Endothelial cell of umbilical vein (primary cell): ENCODE measurements at regions not wholly inside any gene's neighbourhood (a gene's known extent, or its start where the extent isn't known, plus 50 kb on each side); places are given as distances from the start of the nearest gene placed in this dataset.

Source experiments
- BruUV-seq: library from RNA; stranded (reverse); fragments of 400-500 nt; replicated peaks from 2 replicates; lab custom pipeline; 2021; lab: Mats Ljungman, UMichigan
- CTCF ChIA-PET: fragments of 300-600, 350-600 bp; sonication (Branson Sonifier 250); formaldehyde crosslinking; loops from one replicate; lab custom pipeline; 2021; ENCODE audit warnings: antibody characterized with exemption, inconsistent platforms; lab: Charles Lee
- POLR2A ChIA-PET: fragments of 300-600, 350-600 bp; sonication (Branson Sonifier 250); formaldehyde crosslinking; loops from one replicate; lab custom pipeline; 2021; ENCODE audit warnings: antibody characterized with exemption, inconsistent platforms; lab: Charles Lee
- DNase-seq: peaks from one replicate; pipeline ENCODE4 v3.0.0-alpha.2; 2011; ENCODE audit warnings: low read depth, low spot score
- FAIRE-seq: peaks from 2 replicates; lab custom pipeline; 2011; peaks lifted over from hg19 to GRCh38; lab: Jason Lieb, UNC
- H2AFZ ChIP-seq: 2 replicates; pipeline ENCODE4 v1.6.0; 2012; ENCODE audit warnings: low read depth, low read length, control low read depth, inconsistent platforms
- H3K27ac ChIP-seq: 2 replicates; pipeline ENCODE4 v1.5.1; 2011; ENCODE audit warnings: low read depth, mild to moderate bottlenecking, control low read depth, low read length, moderate library complexity; ENCODE audit not compliant: insufficient read depth
- H3K27me3 ChIP-seq, 2 experiments: 2 replicates each; pipeline versions ENCODE4 v1.6.0 to v1.6.1; 2011; ENCODE audit warnings: low read length in 2 of 2, mixed read lengths in 1 of 2; ENCODE audit not compliant: control insufficient read depth in 2 of 2, insufficient read depth in 2 of 2
- H3K36me3 ChIP-seq, 2 experiments: 2 replicates in 1 of 2; 3 replicates in 1 of 2; pipeline ENCODE4 v1.5.1; 2011; ENCODE audit warnings: low read length in 2 of 2, mild to moderate bottlenecking in 1 of 2, moderate library complexity in 1 of 2; ENCODE audit not compliant: control insufficient read depth in 2 of 2, insufficient read depth in 2 of 2; ENCODE audit errors: extremely low read depth in 1 of 2
- H3K4me1 ChIP-seq: 3 replicates; pipeline ENCODE4 v1.5.1; 2011; ENCODE audit warnings: mild to moderate bottlenecking, low read length; ENCODE audit not compliant: control insufficient read depth, insufficient read depth; ENCODE audit errors: extremely low read depth
- H3K4me2 ChIP-seq: 2 replicates; pipeline ENCODE4 v1.6.1; 2011; ENCODE audit warnings: low read length, control low read depth, mixed read lengths; ENCODE audit not compliant: insufficient read depth
- H3K4me3 ChIP-seq, 3 experiments: fragments of 200-600 bp in 1 of 3; sonication (generic), shearing (Covaris generic) in 1 of 3; replicated peaks in 1 of 3; 2 replicates each; pipeline ENCODE4 v1.5.1; 2011 to 2016; ENCODE audit warnings: control low read depth in 3 of 3, low read length in 3 of 3, mild to moderate bottlenecking in 2 of 3, inconsistent platforms in 1 of 3, low read depth in 1 of 3, moderate library complexity in 1 of 3; ENCODE audit not compliant: insufficient read depth in 1 of 3
- H3K79me2 ChIP-seq: 2 replicates; pipeline ENCODE4 v1.6.0; 2012; ENCODE audit warnings: low read length, inconsistent platforms; ENCODE audit not compliant: control insufficient read depth, insufficient read depth
- H3K9ac ChIP-seq: replicated peaks from 2 replicates; pipeline ENCODE3; 2011; ENCODE audit warnings: low read length, control low read depth; ENCODE audit not compliant: insufficient read depth; ENCODE audit errors: extremely low read depth
- H3K9me1 ChIP-seq: replicated peaks from 3 replicates; pipeline ENCODE4 v1.6.0; 2011; ENCODE audit warnings: mild to moderate bottlenecking, low read length; ENCODE audit not compliant: control insufficient read depth, insufficient read depth; ENCODE audit errors: extremely low read depth
- H3K9me3 ChIP-seq: replicated peaks from 2 replicates; pipeline ENCODE4 v1.5.1; 2012; ENCODE audit warnings: low read length, inconsistent platforms; ENCODE audit not compliant: control insufficient read depth, insufficient read depth
- H4K20me1 ChIP-seq: replicated peaks from 2 replicates; pipeline ENCODE3; 2011; ENCODE audit warnings: mild to moderate bottlenecking, low read length; ENCODE audit not compliant: control insufficient read depth, insufficient read depth; ENCODE audit errors: extremely low read depth
- CTCF ChIP-seq, 2 donors: IDR thresholded peaks; 1 replicate in 1 of 2; 2 replicates in 1 of 2; pipeline ENCODE4 v1.5.1; 2011; ENCODE audit warnings: low read length in 2 of 2, mild to moderate bottlenecking in 2 of 2, moderate library complexity in 2 of 2, control low read depth in 1 of 2, inconsistent platforms in 1 of 2, low read depth in 1 of 2; ENCODE audit not compliant: insufficient read depth in 1 of 2; ENCODE audit errors: extremely low read depth in 1 of 2
- GATA2 ChIP-seq: IDR thresholded peaks from 2 replicates; pipeline ENCODE4 v1.7.0; 2011; ENCODE audit warnings: low read depth, mild to moderate bottlenecking, moderate library complexity, mixed read lengths, low read length; ENCODE audit not compliant: insufficient read length, insufficient read depth
- MYC ChIP-seq: IDR thresholded peaks from one replicate; pipeline ENCODE4 v1.6.1; 2011; ENCODE audit warnings: mild to moderate bottlenecking, low read depth, low read length
- POLR2AphosphoS5 ChIP-seq: IDR thresholded peaks from 2 replicates; pipeline ENCODE4 v1.6.1; 2012; ENCODE audit warnings: low read depth, mild to moderate bottlenecking, control low read depth, low read length, moderate library complexity; ENCODE audit not compliant: insufficient read depth
- dilution Hi-C: fragments of 300-500 bp; cut with MboI; formaldehyde crosslinking; loops from one replicate; pipeline ENCODE4 v1.15.0; 2019; ENCODE audit warnings: low sequenced_read_pairs; ENCODE audit not compliant: extremely low pct_ligation_motif_present
- intact Hi-C: fragments of 100-400 bp; cut with micrococcal nuclease; formaldehyde crosslinking; loops from one replicate; pipeline ENCODE4 v1.10.0; 2022

GRCh38 chr22:22386602-22387385, 121.7 kb downstream of the ZNF280B start:
- intact Hi-C loops: no loop called here
- Histone ChIP-seq H3K4me3 (no peak overlapping the region), H3K27ac (no peak overlapping the region), H3K4me1 (no peaks in the 10 kb centered on the region), H3K27me3 (peaks cover 0 to 12% of the 10 kb centered on the region in 2 experiments), H3K9ac (no peak overlapping the region), H2AFZ (no peak overlapping the region), H3K4me2 (no peak overlapping the region), H3K9me1 (no peaks in the 10 kb centered on the region), H3K36me3 (no peaks in the 10 kb centered on the region), H4K20me1 (no peaks in the 10 kb centered on the region), H3K79me2 (no peaks in the 10 kb centered on the region), H3K9me3 (no peaks in the 10 kb centered on the region)
- ChIA-PET CTCF (interaction anchor here (0.8 kb wide), 1 partner anchor 36 kb away, joined by 3 read pairs; no protein-coding TSS in a partner anchor), POLR2A (no interaction called here)
- no peak for FAIRE-seq
- no TSS peak for BruUV-seq
- dilution Hi-C loops: no loop called here
- DNase-seq: no peak
- no peak for TF ChIP-seq CTCF (IDR thresholded peaks at IDR 0.05; ENCODE audit: extremely low read depth in 1 of 2, insufficient read depth in 1 of 2, low read depth in 1 of 2, low read length in 2 of 2)

GRCh38 chr22:22387386-22387736, 121.2 kb downstream of the ZNF280B start:
- DNase-seq (no peak), FAIRE-seq (no peak)
- Histone ChIP-seq H3K36me3 (no peaks in the 10 kb centered on the region), H3K9me1 (no peaks in the 10 kb centered on the region), H3K9ac (no peak overlapping the region), H4K20me1 (no peaks in the 10 kb centered on the region), H3K9me3 (no peaks in the 10 kb centered on the region), H3K4me3 (no peak overlapping the region), H3K4me1 (no peaks in the 10 kb centered on the region), H3K27me3 (peaks cover 0 to 12% of the 10 kb centered on the region in 2 experiments), H3K27ac (no peak overlapping the region), H3K79me2 (no peaks in the 10 kb centered on the region), H2AFZ (no peak overlapping the region), H3K4me2 (no peak overlapping the region)
- no TSS peak for BruUV-seq
- TF ChIP-seq MYC (no peak), POLR2AphosphoS5 (no peak), GATA2 (no peak), CTCF (IDR thresholded peaks at IDR 0.05; ENCODE audit: extremely low read depth in 1 of 2, insufficient read depth in 1 of 2, low read depth in 1 of 2, low read length in 2 of 2) (no peak)
- POLR2A ChIA-PET: no interaction called here
- intact Hi-C loops: no loop called here
- CTCF ChIA-PET: interaction anchor here (0.8 kb wide), 1 partner anchor 35 kb away, joined by 3 read pairs; no protein-coding TSS in a partner anchor
- dilution Hi-C loops: no loop called here
